ENCODE measurements at regions not wholly inside any gene's neighbourhood (a gene's known extent, or its start where the extent isn't known, plus 50 kb on each side); places are given as distances from the start of the nearest gene placed in this dataset.

- H3K4me3 ChIP-seq (replicated peaks in 1 of 3; ENCODE audit: insufficient read depth in 1 of 3, low read depth in 1 of 3, low read length in 3 of 3): no peak overlapping the region
- no peak for TF ChIP-seq POLR2AphosphoS5 (IDR thresholded peaks at IDR 0.05; ENCODE audit: insufficient read depth, low read depth, low read length)
- no peak for TF ChIP-seq MAX (IDR thresholded peaks at IDR 0.05; ENCODE audit: insufficient read depth, insufficient read length)
- TF ChIP-seq GATA2 (IDR thresholded peaks at IDR 0.05; ENCODE audit: insufficient read depth, insufficient read length, low read depth, low read length): no peak
- TF ChIP-seq JUN (IDR thresholded peaks at IDR 0.05; ENCODE audit: borderline replicate concordance, insufficient read depth, insufficient read length, low read depth): no peak
- TF ChIP-seq MYC (IDR thresholded peaks at IDR 0.05; ENCODE audit: low read depth, low read length): no peak
- TF ChIP-seq CTCF (IDR thresholded peaks at IDR 0.05; ENCODE audit: extremely low read depth in 1 of 2, insufficient read depth in 1 of 2, low read depth in 1 of 2, low read length in 2 of 2): no peak
- no peak for TF ChIP-seq POLR2A (IDR thresholded peaks at IDR 0.05; ENCODE audit: low read depth, low read length)
- no peak for TF ChIP-seq FOS (IDR thresholded peaks at IDR 0.05; ENCODE audit: borderline replicate concordance, insufficient read depth, low read length)
- TF ChIP-seq EZH2 (IDR thresholded peaks at IDR 0.05; ENCODE audit: borderline replicate concordance, low read depth, low read length, severe bottlenecking): no peak
- no peak overlapping the region for H3K4me2 ChIP-seq (ENCODE audit: insufficient read depth, low read length)
- H3K27me3 ChIP-seq (ENCODE audit: control insufficient read depth in 2 of 2, insufficient read depth in 2 of 2, low read length in 2 of 2): no peaks in the 10 kb centered on the region
- no peaks in the 10 kb centered on the region for H4K20me1 ChIP-seq (replicated peaks; ENCODE audit: control insufficient read depth, extremely low read depth, insufficient read depth, low read length)
- intact Hi-C loops (cut with micrococcal nuclease): no loop called here
- H3K9me3 ChIP-seq (replicated peaks; ENCODE audit: control insufficient read depth, insufficient read depth, low read length): no peaks in the 10 kb centered on the region
- H3K9me1 ChIP-seq (replicated peaks; ENCODE audit: control insufficient read depth, extremely low read depth, insufficient read depth, low read length): no peaks in the 10 kb centered on the region
- no peak overlapping the region for H2AFZ ChIP-seq (ENCODE audit: low read depth, low read length)
- POLR2A ChIA-PET: no interaction called here
- H3K79me2 ChIP-seq (ENCODE audit: control insufficient read depth, insufficient read depth, low read length): no peaks in the 10 kb centered on the region
- H3K9ac ChIP-seq (replicated peaks; ENCODE audit: extremely low read depth, insufficient read depth, low read length): no peak overlapping the region
- FAIRE-seq: no peak
- CTCF ChIA-PET: no interaction called here
- BruUV-seq (replicated peaks): no TSS peak
- H3K27ac ChIP-seq (ENCODE audit: insufficient read depth, low read depth, low read length): no peak overlapping the region
- dilution Hi-C loops (cut with MboI; ENCODE audit: extremely low pct_ligation_motif_present, low sequenced_read_pairs): no loop called here
- H3K36me3 ChIP-seq (ENCODE audit: control insufficient read depth in 2 of 2, extremely low read depth in 1 of 2, insufficient read depth in 2 of 2, low read length in 2 of 2): no peaks in the 10 kb centered on the region
- DNase-seq (ENCODE audit: low read depth, low spot score): no peak
- peaks cover 11% of the 10 kb centered on the region for H3K4me1 ChIP-seq (ENCODE audit: control insufficient read depth, extremely low read depth, insufficient read depth, low read length)
Observed at GRCh38 chr2:128523457-128523856, 204.8 kb upstream of the HS6ST1 start.
